Keratinocyte (primary cell): ENCODE measurements at regions not wholly inside any gene's neighbourhood (a gene's known extent, or its start where the extent isn't known, plus 50 kb on each side); places are given as distances from the start of the nearest gene placed in this dataset.

Experiments
- DNase-seq: peaks from one replicate; pipeline ENCODE4 v3.0.0-alpha.2; 2011; ENCODE audit warnings: low read depth, missing footprints, low spot score
- FAIRE-seq: peaks from 2 replicates; lab custom pipeline; 2011; peaks lifted over from hg19 to GRCh38; lab: Jason Lieb, UNC
- H2AFZ ChIP-seq: 2 replicates; pipeline ENCODE4 v1.6.0; 2012; ENCODE audit warnings: low read length, control low read depth, inconsistent platforms; ENCODE audit not compliant: control insufficient read depth
- H3K27ac ChIP-seq: 2 replicates; pipeline ENCODE4 v1.5.1; 2011; ENCODE audit warnings: low read length; ENCODE audit not compliant: control insufficient read depth, insufficient read depth
- H3K27me3 ChIP-seq: 3 replicates; pipeline ENCODE4 v1.6.0; 2011; ENCODE audit warnings: low read length; ENCODE audit not compliant: control insufficient read depth, insufficient read depth; ENCODE audit errors: extremely low read depth
- H3K36me3 ChIP-seq, 2 experiments: 2 replicates in 1 of 2; 3 replicates in 1 of 2; pipeline ENCODE4 v1.5.1; 2011; ENCODE audit warnings: low read length in 2 of 2, mild to moderate bottlenecking in 1 of 2; ENCODE audit not compliant: control insufficient read depth in 2 of 2, insufficient read depth in 2 of 2; ENCODE audit errors: extremely low read depth in 1 of 2
- H3K4me1 ChIP-seq: 3 replicates; pipeline ENCODE4 v1.5.1; 2011; ENCODE audit warnings: low read length; ENCODE audit not compliant: control insufficient read depth, insufficient read depth; ENCODE audit errors: extremely low read depth
- H3K4me2 ChIP-seq: 3 replicates; pipeline ENCODE4 v1.6.0; 2011; ENCODE audit warnings: low read depth, low read length; ENCODE audit not compliant: control insufficient read depth, insufficient read depth; ENCODE audit errors: extremely low read depth
- H3K4me3 ChIP-seq, 3 experiments: fragments of 200-600 bp in 1 of 3; sonication (generic) in 1 of 3; 2 replicates in 2 of 3; 3 replicates in 1 of 3; pipeline ENCODE4 v1.5.1; 2011 to 2016; ENCODE audit warnings: low read length in 3 of 3, mild to moderate bottlenecking in 3 of 3, control low read depth in 2 of 3, inconsistent platforms in 1 of 3, low read depth in 1 of 3, mixed read lengths in 1 of 3, mixed run types in 1 of 3, moderate library complexity in 1 of 3; ENCODE audit not compliant: control insufficient read depth in 2 of 3, insufficient read depth in 2 of 3; ENCODE audit errors: extremely low read depth in 1 of 3
- H3K79me2 ChIP-seq: 2 replicates; pipeline ENCODE4 v1.6.0; 2012; ENCODE audit warnings: low read length; ENCODE audit not compliant: control insufficient read depth, insufficient read depth
- H3K9ac ChIP-seq: 3 replicates; pipeline ENCODE4 v1.6.0; 2011; ENCODE audit warnings: low read length; ENCODE audit not compliant: control insufficient read depth, insufficient read depth; ENCODE audit errors: extremely low read depth
- H3K9me1 ChIP-seq: 3 replicates; pipeline ENCODE4 v1.6.0; 2011; ENCODE audit warnings: low read length; ENCODE audit not compliant: control insufficient read depth, insufficient read depth; ENCODE audit errors: extremely low read depth
- H3K9me3 ChIP-seq: 2 replicates; pipeline ENCODE4 v1.5.1; 2012; ENCODE audit warnings: low read depth, low read length; ENCODE audit not compliant: control insufficient read depth
- H4K20me1 ChIP-seq: 3 replicates; pipeline ENCODE4 v1.6.0; 2011; ENCODE audit warnings: low read length; ENCODE audit not compliant: control insufficient read depth, insufficient read depth; ENCODE audit errors: extremely low read depth
- EZH2 ChIP-seq: IDR thresholded peaks from one replicate; pipeline ENCODE4 v1.6.1; 2012; ENCODE audit warnings: inconsistent platforms, mild to moderate bottlenecking, low read length, moderate library complexity
- dilution Hi-C: fragments of 300-500 bp; cut with MboI; formaldehyde crosslinking; loops from one replicate; pipeline ENCODE4 v1.7.0; 2020; ENCODE audit warnings: low sequenced_read_pairs; ENCODE audit not compliant: extremely low pct_ligation_motif_present
- TF ChIP-seq, protein P1 (sequence below), 3 experiments: IDR thresholded peaks in 1 of 3; conservative IDR thresholded peaks in 1 of 3; optimal IDR thresholded peaks in 1 of 3; 2 replicates in 2 of 3; 3 replicates in 1 of 3; pipeline versions ENCODE3 to v1.5.1; 2011; ENCODE audit warnings: low read length in 3 of 3, mild to moderate bottlenecking in 3 of 3, moderate library complexity in 2 of 3, control low read depth in 1 of 3, inconsistent platforms in 1 of 3; ENCODE audit not compliant: insufficient read depth in 2 of 3; ENCODE audit errors: extremely low read depth in 1 of 3

DNA sequence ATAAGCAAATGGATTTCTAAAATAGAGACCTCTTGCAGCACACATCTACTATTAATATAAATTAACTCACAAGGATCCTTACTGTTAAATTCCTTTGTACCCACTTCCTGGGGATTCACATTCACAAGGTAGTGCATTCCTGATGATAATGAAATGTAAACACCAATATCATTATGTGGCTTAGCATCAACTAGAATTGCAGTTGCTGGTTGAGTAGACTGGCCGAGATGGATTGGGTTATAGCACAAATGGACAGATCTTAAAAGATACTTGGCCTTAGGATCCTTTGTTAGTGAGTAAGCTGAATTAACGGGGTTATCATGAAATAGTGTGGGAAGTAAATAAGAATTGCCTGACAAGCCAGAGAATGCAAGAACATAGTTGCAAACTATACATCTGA is 369.1 kb downstream of the AEBP2 start:
- H4K20me1 ChIP-seq, result no peaks in the 10 kb centered on the region
- H3K9me3 ChIP-seq, result no peaks in the 10 kb centered on the region
- TF ChIP-seq EZH2, result no peak
- TF ChIP-seq, protein P1, sequence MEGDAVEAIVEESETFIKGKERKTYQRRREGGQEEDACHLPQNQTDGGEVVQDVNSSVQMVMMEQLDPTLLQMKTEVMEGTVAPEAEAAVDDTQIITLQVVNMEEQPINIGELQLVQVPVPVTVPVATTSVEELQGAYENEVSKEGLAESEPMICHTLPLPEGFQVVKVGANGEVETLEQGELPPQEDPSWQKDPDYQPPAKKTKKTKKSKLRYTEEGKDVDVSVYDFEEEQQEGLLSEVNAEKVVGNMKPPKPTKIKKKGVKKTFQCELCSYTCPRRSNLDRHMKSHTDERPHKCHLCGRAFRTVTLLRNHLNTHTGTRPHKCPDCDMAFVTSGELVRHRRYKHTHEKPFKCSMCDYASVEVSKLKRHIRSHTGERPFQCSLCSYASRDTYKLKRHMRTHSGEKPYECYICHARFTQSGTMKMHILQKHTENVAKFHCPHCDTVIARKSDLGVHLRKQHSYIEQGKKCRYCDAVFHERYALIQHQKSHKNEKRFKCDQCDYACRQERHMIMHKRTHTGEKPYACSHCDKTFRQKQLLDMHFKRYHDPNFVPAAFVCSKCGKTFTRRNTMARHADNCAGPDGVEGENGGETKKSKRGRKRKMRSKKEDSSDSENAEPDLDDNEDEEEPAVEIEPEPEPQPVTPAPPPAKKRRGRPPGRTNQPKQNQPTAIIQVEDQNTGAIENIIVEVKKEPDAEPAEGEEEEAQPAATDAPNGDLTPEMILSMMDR (optimal IDR thresholded peaks at IDR 0.05 in 1 of 3, IDR thresholded peaks at IDR 0.05 in 1 of 3, conservative IDR thresholded peaks at IDR 0.05 in 1 of 3; ENCODE audit: extremely low read depth in 1 of 3, insufficient read depth in 2 of 3, low read length in 3 of 3), result no peak
- dilution Hi-C loops, result no loop called here
- no peak overlapping the region for H3K4me3 ChIP-seq
- DNase-seq (no peak), FAIRE-seq (no peak)
- no peak overlapping the region for H3K9ac ChIP-seq
- H3K27ac ChIP-seq, result no peak overlapping the region
- H3K9me1 ChIP-seq, result no peaks in the 10 kb centered on the region
- H2AFZ ChIP-seq, result no peak overlapping the region
- H3K36me3 ChIP-seq, result no peaks in the 10 kb centered on the region
- no peaks in the 10 kb centered on the region for H3K79me2 ChIP-seq
- H3K4me2 ChIP-seq, result no peak overlapping the region
- H3K27me3 ChIP-seq, result no peaks in the 10 kb centered on the region
- no peaks in the 10 kb centered on the region for H3K4me1 ChIP-seq

DNA sequence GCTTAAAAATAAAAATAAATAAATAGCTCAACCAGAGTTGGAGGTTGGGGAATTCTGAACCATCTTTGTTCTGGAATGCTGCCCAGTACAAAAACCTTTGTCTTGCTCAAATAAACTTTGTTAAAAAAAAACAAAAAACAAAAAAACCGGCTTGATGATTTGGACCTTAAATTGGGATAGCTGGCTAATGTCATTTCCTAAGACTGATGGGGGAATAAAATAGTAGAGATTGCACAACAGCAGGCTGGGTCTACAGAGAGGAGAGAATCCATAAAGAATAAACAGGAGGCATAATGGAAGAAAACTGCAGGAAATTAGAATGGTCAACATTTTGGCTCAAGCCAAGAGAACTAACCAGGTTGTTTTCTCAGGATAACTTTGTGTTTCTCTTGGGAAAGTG is 370.9 kb downstream of the AEBP2 start:
- H3K36me3 ChIP-seq, result no peaks in the 10 kb centered on the region
- no peaks in the 10 kb centered on the region for H4K20me1 ChIP-seq
- H2AFZ ChIP-seq, result no peak overlapping the region
- H3K27ac ChIP-seq, result no peak overlapping the region
- H3K9me1 ChIP-seq, result no peaks in the 10 kb centered on the region
- no peaks in the 10 kb centered on the region for H3K9me3 ChIP-seq
- DNase-seq, result no peak
- H3K4me2 ChIP-seq, result no peak overlapping the region
- H3K27me3 ChIP-seq, result no peaks in the 10 kb centered on the region
- no peak for FAIRE-seq
- TF ChIP-seq EZH2, result no peak
- TF ChIP-seq, protein P1 (optimal IDR thresholded peaks at IDR 0.05 in 1 of 3, IDR thresholded peaks at IDR 0.05 in 1 of 3, conservative IDR thresholded peaks at IDR 0.05 in 1 of 3; ENCODE audit: extremely low read depth in 1 of 3, insufficient read depth in 2 of 3, low read length in 3 of 3), result no peak
- H3K9ac ChIP-seq, result no peak overlapping the region
- no peak overlapping the region for H3K4me3 ChIP-seq
- dilution Hi-C loops, result no loop called here
- H3K4me1 ChIP-seq, result no peaks in the 10 kb centered on the region
- no peaks in the 10 kb centered on the region for H3K79me2 ChIP-seq
